Fibroblast of lung (primary cell): ENCODE measurements at regions not wholly inside any gene's neighbourhood (a gene's known extent, or its start where the extent isn't known, plus 50 kb on each side); places are given as distances from the start of the nearest gene placed in this dataset.
"Not testable (repeated sequence)": the region's sequence is repeated elsewhere in the genome, so short reads cannot be mapped to it uniquely, and the experiment has no call there.

Experiments used
- DNase-seq, 2 donors: peaks; one replicate each; pipeline versions ENCODE4 v3.0.0 to v3.0.0-alpha.2; 2010; ENCODE audit warnings: low read depth in 2 of 2
- H2AFZ ChIP-seq: 2 replicates; pipeline ENCODE4 v1.5.1; 2012; ENCODE audit warnings: low read length, control low read depth, inconsistent platforms
- H3K27ac ChIP-seq: 2 replicates; pipeline ENCODE4 v1.5.1; 2011; ENCODE audit warnings: low read length, control low read depth; ENCODE audit not compliant: insufficient read depth
- H3K27me3 ChIP-seq: 2 replicates; pipeline ENCODE4 v1.5.1; 2011; ENCODE audit warnings: mild to moderate bottlenecking, low read length; ENCODE audit not compliant: control insufficient read depth, insufficient read depth
- H3K36me3 ChIP-seq: 2 replicates; pipeline ENCODE4 v1.5.1; 2011; ENCODE audit warnings: low read length; ENCODE audit not compliant: control insufficient read depth, insufficient read depth
- H3K4me1 ChIP-seq: 2 replicates; pipeline ENCODE4 v1.5.1; 2011; ENCODE audit warnings: low read length; ENCODE audit not compliant: control insufficient read depth, insufficient read depth; ENCODE audit errors: extremely low read depth
- H3K4me2 ChIP-seq: 2 replicates; pipeline ENCODE4 v1.5.1; 2011; ENCODE audit warnings: low read length, control low read depth; ENCODE audit not compliant: insufficient read depth; ENCODE audit errors: extremely low read depth
- H3K4me3 ChIP-seq, 4 experiments: fragments of 200-600 bp in 1 of 4; sonication (generic) in 1 of 4; replicated peaks in 1 of 4; 2 replicates each; pipeline ENCODE4 v1.5.1; 2011 to 2016; ENCODE audit warnings: low read length in 4 of 4, low read depth in 3 of 4, mild to moderate bottlenecking in 3 of 4, control low read depth in 2 of 4, inconsistent platforms in 1 of 4, mixed read lengths in 1 of 4; ENCODE audit not compliant: insufficient read depth in 1 of 4; ENCODE audit errors: control extremely low read depth in 1 of 4
- H3K79me2 ChIP-seq: 2 replicates; pipeline ENCODE4 v1.5.1; 2012; ENCODE audit warnings: mild to moderate bottlenecking, low read length, inconsistent platforms; ENCODE audit not compliant: control insufficient read depth, insufficient read depth
- H3K9ac ChIP-seq: 2 replicates; pipeline ENCODE4 v1.5.1; 2011; ENCODE audit warnings: mild to moderate bottlenecking, low read length, control low read depth; ENCODE audit not compliant: insufficient read depth
- H3K9me3 ChIP-seq: 2 replicates; pipeline ENCODE4 v1.5.1; 2012; ENCODE audit warnings: low read depth, low read length; ENCODE audit not compliant: control insufficient read depth, insufficient read depth
- H4K20me1 ChIP-seq: 2 replicates; pipeline ENCODE4 v1.5.1; 2011; ENCODE audit warnings: low read length; ENCODE audit not compliant: control insufficient read depth, insufficient read depth; ENCODE audit errors: extremely low read depth
- CTCF ChIP-seq, 2 donors: IDR thresholded peaks in 1 of 2; conservative IDR thresholded peaks in 1 of 2; 1 replicate in 1 of 2; 2 replicates in 1 of 2; pipeline ENCODE4 v1.5.1; 2011 to 2012; ENCODE audit warnings: low read length in 2 of 2, control low read depth in 1 of 2, inconsistent platforms in 1 of 2, low read depth in 1 of 2, mild to moderate bottlenecking in 1 of 2
- EZH2 ChIP-seq: IDR thresholded peaks from 2 replicates; pipeline ENCODE4 v1.5.1; 2012; ENCODE audit warnings: low read length, control low read depth, mild to moderate bottlenecking; ENCODE audit errors: missing control alignments

GRCh38 chr6:77094821-77095220 is 368.5 kb downstream of the HTR1B start:
- H3K4me2 ChIP-seq: no peak overlapping the region
- no peak for DNase-seq

GRCh38 chr6:77092971-77093370 is 370.3 kb downstream of the HTR1B start:
- Histone ChIP-seq H3K4me2 (no peak overlapping the region), H3K9ac (no peak overlapping the region), H3K4me3 (no peak overlapping the region), H4K20me1 (no peaks in the 10 kb centered on the region), H3K79me2 (no peaks in the 10 kb centered on the region), H3K9me3 (no peaks in the 10 kb centered on the region), H3K36me3 (no peaks in the 10 kb centered on the region), H2AFZ (no peak overlapping the region), H3K27ac (no peak overlapping the region), H3K4me1 (no peaks in the 10 kb centered on the region), H3K27me3 (no peaks in the 10 kb centered on the region)
- DNase-seq: peak; percentile 3 to 16
- TF ChIP-seq EZH2: no peak
- no peak for TF ChIP-seq CTCF (conservative IDR thresholded peaks at IDR 0.05 in 1 of 2, IDR thresholded peaks at IDR 0.05 in 1 of 2; ENCODE audit: low read depth in 1 of 2, low read length in 2 of 2)

More at GRCh38 chr6:77094821-77095220, 368.5 kb downstream of the HTR1B start:
- Histone ChIP-seq H3K4me1 (no peaks in the 10 kb centered on the region), H4K20me1 (no peaks in the 10 kb centered on the region), H3K79me2 (no peaks in the 10 kb centered on the region), H3K27me3 (no peaks in the 10 kb centered on the region), H2AFZ (no peak overlapping the region), H3K9ac (no peak overlapping the region), H3K9me3 (no peaks in the 10 kb centered on the region), H3K27ac (no peak overlapping the region), H3K36me3 (no peaks in the 10 kb centered on the region), H3K4me3 (no peak overlapping the region)
- TF ChIP-seq EZH2 (no peak), CTCF (conservative IDR thresholded peaks at IDR 0.05 in 1 of 2, IDR thresholded peaks at IDR 0.05 in 1 of 2; ENCODE audit: low read depth in 1 of 2, low read length in 2 of 2) (no peak)

- H3K9me3 ChIP-seq: no peaks in the 10 kb centered on the region
- H3K4me3 ChIP-seq: no peak overlapping the region
- H3K27me3 ChIP-seq: no peaks in the 10 kb centered on the region
- H3K9ac ChIP-seq: no peak overlapping the region
- no peak overlapping the region for H3K4me2 ChIP-seq
- TF ChIP-seq EZH2: no peak
- no peak for TF ChIP-seq CTCF (conservative IDR thresholded peaks at IDR 0.05 in 1 of 2, IDR thresholded peaks at IDR 0.05 in 1 of 2; ENCODE audit: low read depth in 1 of 2, low read length in 2 of 2)
- no peak overlapping the region for H3K27ac ChIP-seq
- DNase-seq: no peak
- H3K36me3 ChIP-seq: no peaks in the 10 kb centered on the region
- no peaks in the 10 kb centered on the region for H3K4me1 ChIP-seq
- no peak overlapping the region for H2AFZ ChIP-seq
- no peaks in the 10 kb centered on the region for H3K79me2 ChIP-seq
- H4K20me1 ChIP-seq: no peaks in the 10 kb centered on the region
Measured at GRCh38 chr6:77089776-77090175, 373.5 kb downstream of the HTR1B start.

GRCh38 chr6:77087794-77088318 is 375.4 kb downstream of the HTR1B start:
- not testable (repeated sequence) for H3K79me2 ChIP-seq, H3K27ac ChIP-seq, H3K9me3 ChIP-seq, H2AFZ ChIP-seq, H3K4me1 ChIP-seq, H3K4me2 ChIP-seq, H3K27me3 ChIP-seq, H3K4me3 ChIP-seq, DNase-seq, H4K20me1 ChIP-seq, H3K36me3 ChIP-seq, H3K9ac ChIP-seq
